ENCODE measurements at regions not wholly inside any gene's neighbourhood (a gene's known extent, or its start where the extent isn't known, plus 50 kb on each side); places are given as distances from the start of the nearest gene placed in this dataset.

GRCh38 chrY:15648198-15648597 lies 1123.9 kb downstream of the NLGN4Y start:
- no peak for DNase-seq (ENCODE audit: low spot score)

- DNase-seq (ENCODE audit: low spot score) = no peak
These were observed 1125.7 kb downstream of the NLGN4Y start for GRCh38 chrY:15650056-15650455.

- no peak for DNase-seq (ENCODE audit: low spot score)
These were observed 1164.2 kb downstream of the NLGN4Y start for GRCh38 chrY:15688531-15688930.

GRCh38 chrY:15689994-15690393 lies 1165.7 kb downstream of the NLGN4Y start:
- no peak for DNase-seq (ENCODE audit: low spot score)

GRCh38 chrY:15702131-15702530 lies 1177.8 kb downstream of the NLGN4Y start:
- no peak for DNase-seq (ENCODE audit: low spot score)

- DNase-seq (ENCODE audit: low spot score) = no peak
These were observed 1180.6 kb downstream of the NLGN4Y start for GRCh38 chrY:15704906-15705305.

- DNase-seq (ENCODE audit: low spot score) = no peak
These were observed 1225.5 kb downstream of the NLGN4Y start for GRCh38 chrY:15749533-15750433.

- no peak for DNase-seq (ENCODE audit: low spot score)
These were observed 1226.7 kb downstream of the NLGN4Y start for GRCh38 chrY:15751001-15751400.

GRCh38 chrY:15756266-15756665 lies 1231.9 kb downstream of the NLGN4Y start:
- DNase-seq (ENCODE audit: low spot score) = no peak

- no peak for DNase-seq (ENCODE audit: low spot score)
These were observed 1249.2 kb downstream of the NLGN4Y start for GRCh38 chrY:15773579-15773978.

GRCh38 chrY:15775880-15776279 lies 1251.6 kb downstream of the NLGN4Y start:
- no peak for DNase-seq (ENCODE audit: low spot score)

GRCh38 chrY:15779891-15780290 lies 1255.6 kb downstream of the NLGN4Y start:
- no peak for DNase-seq (ENCODE audit: low spot score)

- DNase-seq (ENCODE audit: low spot score) = no peak
These were observed 1275.7 kb downstream of the NLGN4Y start for GRCh38 chrY:15800021-15800420.

GRCh38 chrY:15805985-15806384 lies 1281.7 kb downstream of the NLGN4Y start:
- no peak for DNase-seq (ENCODE audit: low spot score)

- DNase-seq (ENCODE audit: low spot score) = no peak
These were observed 1289.9 kb downstream of the NLGN4Y start for GRCh38 chrY:15814241-15814640.

Measured in globus pallidus (tissue), 1 donor.